Loucy (cell line): ENCODE measurements at regions not wholly inside any gene's neighbourhood (a gene's known extent, or its start where the extent isn't known, plus 50 kb on each side); places are given as distances from the start of the nearest gene placed in this dataset.

Experiments
- H2AFZ ChIP-seq: fragments of 200-600 bp; sonication (generic); 2 replicates; pipeline ENCODE4 v1.6.0; 2016; ENCODE audit warnings: antibody characterized with exemption, mild to moderate bottlenecking, low read length, moderate library complexity
- H3F3A ChIP-seq: fragments of 200-600 bp; 2 replicates; pipeline ENCODE4 v1.6.0; 2016; ENCODE audit warnings: antibody characterized with exemption, low read depth, mild to moderate bottlenecking
- H3K27me3 ChIP-seq: fragments of 200-600 bp; sonication (generic); 2 replicates; pipeline ENCODE4 v1.6.1; 2014; ENCODE audit warnings: low read length, mild to moderate bottlenecking; ENCODE audit not compliant: insufficient read depth, poor library complexity, severe bottlenecking
- H3K36me3 ChIP-seq: fragments of 200-600 bp; sonication (generic); 2 replicates; pipeline ENCODE4 v1.6.1; 2016; ENCODE audit warnings: low read length; ENCODE audit not compliant: insufficient read depth
- H3K4me1 ChIP-seq: fragments of 200-600 bp; sonication (generic); 2 replicates; pipeline ENCODE4 v1.5.1; 2014; ENCODE audit warnings: low read length, mild to moderate bottlenecking; ENCODE audit not compliant: insufficient read depth, poor library complexity, severe bottlenecking
- H3K4me2 ChIP-seq: fragments of 200-600 bp; sonication (generic); 2 replicates; pipeline ENCODE4 v1.6.0; 2014; ENCODE audit warnings: antibody characterized with exemption, low read length, low read depth, mild to moderate bottlenecking; ENCODE audit not compliant: poor library complexity, severe bottlenecking
- H3K4me3 ChIP-seq: fragments of 200-600 bp; sonication (generic); 2 replicates; pipeline ENCODE4 v1.5.1; 2014; ENCODE audit warnings: low read length, mild to moderate bottlenecking, mixed read lengths; ENCODE audit not compliant: poor library complexity, severe bottlenecking
- H3K79me2 ChIP-seq: fragments of 200-600 bp; sonication (generic); 2 replicates; pipeline ENCODE4 v1.6.1; 2014; ENCODE audit warnings: low read length; ENCODE audit not compliant: insufficient read depth
- H3K9ac ChIP-seq: fragments of 200-600 bp; sonication (generic); 2 replicates; pipeline ENCODE4 v1.6.0; 2014; ENCODE audit warnings: mild to moderate bottlenecking, low read depth, low read length, moderate library complexity; ENCODE audit not compliant: poor library complexity, severe bottlenecking
- H3K9me2 ChIP-seq: fragments of 200-600 bp; sonication (generic); replicated peaks from 2 replicates; pipeline ENCODE4 v1.6.1; 2016; ENCODE audit warnings: low read depth, low read length, mixed read lengths
- H3K9me3 ChIP-seq: fragments of 200-600 bp; sonication (generic); 2 replicates; pipeline ENCODE4 v1.6.1; 2014; ENCODE audit warnings: mild to moderate bottlenecking, antibody characterized with exemption, low read length, low read depth; ENCODE audit not compliant: insufficient read depth
- H4K20me1 ChIP-seq: fragments of 200-600 bp; sonication (generic); 2 replicates; pipeline ENCODE4 v1.6.0; 2014; ENCODE audit warnings: antibody characterized with exemption, low read length, mild to moderate bottlenecking; ENCODE audit not compliant: insufficient read depth, poor library complexity, severe bottlenecking
- CTCF ChIP-seq: fragments of 200-600 bp; sonication (generic); conservative IDR thresholded peaks from 2 replicates; pipeline ENCODE4 v1.5.1; 2014; ENCODE audit warnings: mild to moderate bottlenecking, antibody characterized with exemption, low read length
- EZH2phosphoT487 ChIP-seq: fragments of 200-600 bp; IDR thresholded peaks from 2 replicates; pipeline ENCODE4 v1.6.1; 2018; ENCODE audit warnings: antibody characterized with exemption, mild to moderate bottlenecking, moderate library complexity, borderline replicate concordance

GRCh38 chr4:14841801-14842768 is 160.2 kb upstream of the CPEB2 start:
- TF ChIP-seq CTCF: no peak
- TF ChIP-seq EZH2phosphoT487: no peak
- Histone ChIP-seq H3K27me3 (no peaks in the 10 kb centered on the region), H4K20me1 (no peaks in the 10 kb centered on the region), H3K9me3 (no peaks in the 10 kb centered on the region), H2AFZ (no peak overlapping the region), H3K9ac (no peak overlapping the region), H3K4me1 (no peaks in the 10 kb centered on the region), H3K79me2 (no peaks in the 10 kb centered on the region), H3K4me2 (no peak overlapping the region), H3F3A (no peaks in the 10 kb centered on the region), H3K36me3 (no peaks in the 10 kb centered on the region), H3K4me3 (no peak overlapping the region), H3K9me2 (no peaks in the 10 kb centered on the region)

- no peaks in the 10 kb centered on the region for H3K79me2 ChIP-seq
- H4K20me1 ChIP-seq: no peaks in the 10 kb centered on the region
- no peaks in the 10 kb centered on the region for H3K27me3 ChIP-seq
- no peak for TF ChIP-seq CTCF
- TF ChIP-seq EZH2phosphoT487: no peak
- no peaks in the 10 kb centered on the region for H3K9me2 ChIP-seq
- no peak overlapping the region for H3K4me2 ChIP-seq
- no peaks in the 10 kb centered on the region for H3K4me1 ChIP-seq
- no peaks in the 10 kb centered on the region for H3K36me3 ChIP-seq
- H3F3A ChIP-seq: no peaks in the 10 kb centered on the region
- no peak overlapping the region for H2AFZ ChIP-seq
- no peak overlapping the region for H3K9ac ChIP-seq
- no peak overlapping the region for H3K4me3 ChIP-seq
- H3K9me3 ChIP-seq: no peaks in the 10 kb centered on the region
These were observed 159.2 kb upstream of the CPEB2 start for GRCh38 chr4:14842964-14843630.

DNA sequence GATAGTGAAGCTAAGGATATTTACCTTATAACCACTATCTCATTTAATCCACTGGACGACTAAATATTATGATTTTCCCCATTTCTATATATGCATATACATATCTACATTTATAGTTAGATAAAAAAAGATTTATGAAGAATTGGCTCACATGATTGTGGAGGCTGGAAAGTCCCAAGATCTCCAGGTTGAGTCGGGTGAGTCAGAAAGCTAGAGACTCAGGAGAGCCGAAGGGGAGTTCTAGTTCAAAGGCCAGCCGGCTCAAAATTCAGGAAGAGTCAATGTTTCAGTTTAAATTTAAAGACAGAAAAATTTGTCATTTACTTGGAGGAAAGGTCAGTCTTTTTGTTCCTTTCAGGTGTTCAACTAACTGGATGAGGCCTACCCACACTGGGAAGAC is 158.2 kb upstream of the CPEB2 start:
- no peak overlapping the region for H2AFZ ChIP-seq
- H3K79me2 ChIP-seq: no peaks in the 10 kb centered on the region

More for the DNA sequence above, 158.2 kb upstream of the CPEB2 start:
- no peaks in the 10 kb centered on the region for H3K27me3 ChIP-seq
- TF ChIP-seq CTCF (no peak), EZH2phosphoT487 (no peak)
- no peaks in the 10 kb centered on the region for H3K4me1 ChIP-seq
- no peaks in the 10 kb centered on the region for H3F3A ChIP-seq
- H3K36me3 ChIP-seq: no peaks in the 10 kb centered on the region
- H3K9ac ChIP-seq: no peak overlapping the region
- no peaks in the 10 kb centered on the region for H3K9me3 ChIP-seq
- H4K20me1 ChIP-seq: no peaks in the 10 kb centered on the region
- no peak overlapping the region for H3K4me3 ChIP-seq
- H3K9me2 ChIP-seq: no peaks in the 10 kb centered on the region
- H3K4me2 ChIP-seq: no peak overlapping the region
